OCI-LY1 (cell line): ENCODE measurements at regions not wholly inside any gene's neighbourhood (a gene's known extent, or its start where the extent isn't known, plus 50 kb on each side); places are given as distances from the start of the nearest gene placed in this dataset.

Experiments
- CTCF ChIP-seq: fragments of 200-600 bp; sonication (generic), shearing (Covaris generic); IDR thresholded peaks from 2 replicates; pipeline ENCODE4 v1.5.1; 2017; ENCODE audit warnings: mild to moderate bottlenecking, antibody characterized with exemption, low read length, moderate library complexity, mixed read lengths
- EZH2 ChIP-seq: fragments of 200-600 bp; sonication (generic), shearing (Covaris generic); IDR thresholded peaks from 2 replicates; pipeline ENCODE4 v1.8.0; 2017; ENCODE audit warnings: borderline replicate concordance, mixed run types, mild to moderate bottlenecking, antibody characterized with exemption, low read length, moderate library complexity, mixed read lengths

- TF ChIP-seq CTCF: no peak
- no peak for TF ChIP-seq EZH2
Measured at GRCh38 chr16:52050418-52050817, 496.5 kb downstream of the TOX3 start.
